ENCODE measurements at regions not wholly inside any gene's neighbourhood (a gene's known extent, or its start where the extent isn't known, plus 50 kb on each side); places are given as distances from the start of the nearest gene placed in this dataset.

DNA sequence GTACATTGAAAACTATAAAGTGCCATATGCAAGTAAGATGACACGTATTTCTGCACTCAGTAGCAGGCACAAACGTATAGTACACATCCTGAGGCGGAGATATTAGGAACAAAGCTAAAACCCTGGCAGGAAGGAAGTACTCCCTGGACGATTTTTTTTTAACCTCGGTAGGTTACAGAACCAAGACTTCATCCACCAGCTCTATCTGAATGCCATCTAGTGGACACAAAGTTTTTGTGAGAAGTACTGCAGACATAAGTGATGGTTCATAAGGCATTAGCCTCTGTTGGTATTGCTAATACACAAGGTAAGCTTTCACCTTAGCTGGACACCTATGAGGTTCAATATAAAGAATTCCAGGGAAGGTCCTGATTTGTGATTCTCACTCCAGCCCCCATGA lies 83.0 kb upstream of the CCDC196 start:
- no peak overlapping the region for H3K27ac ChIP-seq (ENCODE audit: low read depth, low read length)
- no peaks in the 10 kb centered on the region for H3K36me3 ChIP-seq (ENCODE audit: control insufficient read depth, insufficient read depth, low read length)
- H3K9ac ChIP-seq (ENCODE audit: low read length), result no peak overlapping the region
- H3K4me3 ChIP-seq (ENCODE audit: low read depth, low read length), result no peak overlapping the region
- no peaks in the 10 kb centered on the region for H3K27me3 ChIP-seq (ENCODE audit: control insufficient read depth, insufficient read depth, low read length)
- no peaks in the 10 kb centered on the region for H3K9me3 ChIP-seq (ENCODE audit: control insufficient read depth, insufficient read depth, low read depth, low read length)
- H3K4me1 ChIP-seq (ENCODE audit: control insufficient read depth, insufficient read depth, low read length), result no peaks in the 10 kb centered on the region

DNA sequence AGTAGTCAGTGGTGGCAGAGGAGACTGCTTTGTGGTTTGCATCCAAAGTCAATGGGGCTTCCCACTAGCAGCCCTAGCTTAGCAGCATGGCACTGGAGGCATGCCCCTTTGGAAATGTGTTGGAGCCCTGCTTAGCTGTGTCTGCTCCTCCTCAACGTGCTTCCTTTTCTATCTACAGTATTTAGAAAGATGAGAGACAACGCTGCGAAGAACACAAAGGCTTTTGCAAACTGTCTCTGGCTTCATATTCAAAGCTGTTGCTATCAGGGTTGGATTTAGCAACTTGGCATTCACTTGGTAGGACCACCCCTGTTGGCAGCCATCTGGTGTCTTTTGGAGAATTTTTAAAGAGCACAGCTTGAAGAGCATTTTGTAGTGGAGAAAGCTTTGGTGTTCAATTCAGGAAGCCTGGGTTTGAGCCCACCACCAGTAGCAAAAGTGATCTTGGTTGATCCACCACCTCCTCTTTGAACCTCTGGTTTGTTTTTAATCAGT lies 82.1 kb upstream of the CCDC196 start:
- Histone ChIP-seq H3K9me3 (ENCODE audit: control insufficient read depth, insufficient read depth, low read depth, low read length) (no peaks in the 10 kb centered on the region), H3K27ac (ENCODE audit: low read depth, low read length) (no peak overlapping the region), H3K9ac (ENCODE audit: low read length) (no peak overlapping the region), H3K36me3 (ENCODE audit: control insufficient read depth, insufficient read depth, low read length) (no peaks in the 10 kb centered on the region), H3K4me1 (ENCODE audit: control insufficient read depth, insufficient read depth, low read length) (no peaks in the 10 kb centered on the region), H3K27me3 (ENCODE audit: control insufficient read depth, insufficient read depth, low read length) (no peaks in the 10 kb centered on the region), H3K4me3 (ENCODE audit: low read depth, low read length) (no peak overlapping the region)

DNA sequence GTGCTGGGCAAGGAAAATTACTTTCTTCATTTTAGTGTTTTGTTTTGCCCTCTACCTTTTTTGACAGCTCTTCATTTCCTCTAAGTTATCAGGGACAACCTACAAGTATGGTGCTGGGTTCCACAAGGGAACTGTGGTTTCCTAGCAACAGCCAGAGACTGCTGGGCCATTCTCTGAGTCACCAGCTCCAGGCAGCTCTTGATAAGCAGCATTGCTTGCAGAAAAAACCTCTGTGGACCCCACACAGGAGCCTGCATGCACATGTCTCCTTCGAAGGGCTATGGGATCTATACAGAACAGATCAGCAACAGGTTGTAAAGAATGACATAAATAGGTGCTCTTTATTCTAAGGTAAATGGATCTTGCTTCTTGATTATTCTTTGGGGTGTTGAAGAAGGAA lies 81.0 kb upstream of the CCDC196 start:
- Histone ChIP-seq H3K4me3 (ENCODE audit: low read depth, low read length) (no peak overlapping the region), H3K36me3 (ENCODE audit: control insufficient read depth, insufficient read depth, low read length) (no peaks in the 10 kb centered on the region), H3K9me3 (ENCODE audit: control insufficient read depth, insufficient read depth, low read depth, low read length) (no peaks in the 10 kb centered on the region), H3K4me1 (ENCODE audit: control insufficient read depth, insufficient read depth, low read length) (no peaks in the 10 kb centered on the region), H3K27me3 (ENCODE audit: control insufficient read depth, insufficient read depth, low read length) (no peaks in the 10 kb centered on the region), H3K27ac (ENCODE audit: low read depth, low read length) (no peak overlapping the region), H3K9ac (ENCODE audit: low read length) (no peak overlapping the region)

DNA sequence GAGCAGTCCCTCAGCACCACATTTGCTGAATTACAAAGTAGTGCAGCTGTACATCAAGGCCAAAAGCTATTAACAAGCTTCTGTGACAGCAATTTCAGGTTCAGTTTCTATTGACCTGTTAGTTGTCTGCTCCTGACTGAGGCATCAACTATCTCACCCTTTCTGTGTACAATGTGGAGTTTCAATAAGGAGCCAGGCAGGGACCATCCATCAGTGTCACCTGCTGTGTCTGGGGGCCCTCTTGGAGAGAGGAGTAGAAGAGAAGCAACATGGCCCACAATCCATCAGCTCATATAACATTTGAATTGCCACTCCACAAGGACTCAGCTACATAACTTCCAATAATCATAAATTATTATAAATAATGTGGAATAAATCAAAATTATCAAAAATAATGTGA lies 72.3 kb upstream of the CCDC196 start:
- Histone ChIP-seq H3K4me1 (ENCODE audit: control insufficient read depth, insufficient read depth, low read length) (no peaks in the 10 kb centered on the region), H3K4me3 (ENCODE audit: low read depth, low read length) (no peak overlapping the region), H3K36me3 (ENCODE audit: control insufficient read depth, insufficient read depth, low read length) (no peaks in the 10 kb centered on the region), H3K27me3 (ENCODE audit: control insufficient read depth, insufficient read depth, low read length) (no peaks in the 10 kb centered on the region), H3K27ac (ENCODE audit: low read depth, low read length) (no peak overlapping the region), H3K9ac (ENCODE audit: low read length) (no peak overlapping the region), H3K9me3 (ENCODE audit: control insufficient read depth, insufficient read depth, low read depth, low read length) (no peaks in the 10 kb centered on the region)

DNA sequence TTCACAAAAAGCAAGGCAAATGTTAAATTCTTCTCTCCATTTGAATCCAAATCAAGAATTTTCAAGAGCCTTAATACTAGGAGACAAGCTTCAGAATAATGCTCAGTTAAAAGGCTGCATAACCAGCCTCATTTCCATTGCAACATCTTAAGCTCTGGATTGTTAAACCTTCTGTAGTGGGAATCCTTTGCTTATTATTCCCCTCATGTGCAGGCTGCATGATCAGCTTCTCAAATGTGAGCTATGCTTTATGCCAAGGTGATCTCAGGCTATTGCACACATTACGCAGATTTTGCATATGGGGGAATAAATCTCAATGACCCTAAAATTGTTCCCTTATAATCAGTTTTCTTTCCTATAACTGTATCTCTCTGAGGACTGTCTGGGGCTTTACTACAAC lies 71.7 kb upstream of the CCDC196 start:
- Histone ChIP-seq H3K9ac (ENCODE audit: low read length) (no peak overlapping the region), H3K27me3 (ENCODE audit: control insufficient read depth, insufficient read depth, low read length) (no peaks in the 10 kb centered on the region), H3K4me1 (ENCODE audit: control insufficient read depth, insufficient read depth, low read length) (no peaks in the 10 kb centered on the region), H3K4me3 (ENCODE audit: low read depth, low read length) (no peak overlapping the region), H3K27ac (ENCODE audit: low read depth, low read length) (no peak overlapping the region), H3K36me3 (ENCODE audit: control insufficient read depth, insufficient read depth, low read length) (no peaks in the 10 kb centered on the region), H3K9me3 (ENCODE audit: control insufficient read depth, insufficient read depth, low read depth, low read length) (no peaks in the 10 kb centered on the region)

DNA sequence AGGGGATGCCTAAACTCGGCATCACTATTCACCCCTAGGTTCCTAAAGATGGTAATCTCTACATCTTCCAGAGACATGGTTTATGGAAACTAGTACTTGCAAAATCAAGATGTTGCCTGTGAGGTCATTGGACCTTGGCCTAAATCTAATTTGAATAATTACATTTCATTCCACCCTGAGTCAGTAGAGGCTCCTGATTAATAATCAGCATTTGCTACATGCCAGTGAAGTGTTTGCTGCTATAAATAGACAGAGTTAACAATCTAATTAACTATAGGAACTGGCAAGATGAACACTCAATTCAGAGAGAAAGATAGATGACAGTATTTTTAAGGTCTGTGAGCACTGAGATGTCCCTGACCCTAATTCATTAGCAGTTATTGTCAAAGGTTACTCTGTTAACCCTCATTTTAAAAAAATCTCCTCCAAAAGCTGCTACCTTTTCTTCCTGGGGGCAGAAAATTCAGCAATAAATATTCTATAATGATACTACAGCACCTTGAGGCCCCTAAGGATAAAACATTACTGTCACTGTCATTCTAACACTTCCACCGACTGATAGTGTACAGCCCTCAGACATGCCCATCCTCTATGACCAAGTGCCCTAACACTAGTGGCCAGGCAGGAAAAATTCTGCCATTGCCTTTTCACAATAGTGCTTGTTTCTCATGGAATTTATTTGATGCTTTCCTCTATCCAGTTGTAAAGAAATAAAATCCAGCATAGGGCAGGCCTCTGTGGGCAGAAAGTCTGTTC lies 65.7 kb upstream of the CCDC196 start:
- Histone ChIP-seq H3K9me3 (ENCODE audit: control insufficient read depth, insufficient read depth, low read depth, low read length) (no peaks in the 10 kb centered on the region), H3K27ac (ENCODE audit: low read depth, low read length) (no peak overlapping the region), H3K4me3 (ENCODE audit: low read depth, low read length) (no peak overlapping the region), H3K36me3 (ENCODE audit: control insufficient read depth, insufficient read depth, low read length) (no peaks in the 10 kb centered on the region), H3K27me3 (ENCODE audit: control insufficient read depth, insufficient read depth, low read length) (no peaks in the 10 kb centered on the region), H3K4me1 (ENCODE audit: control insufficient read depth, insufficient read depth, low read length) (no peaks in the 10 kb centered on the region), H3K9ac (ENCODE audit: low read length) (no peak overlapping the region)

DNA sequence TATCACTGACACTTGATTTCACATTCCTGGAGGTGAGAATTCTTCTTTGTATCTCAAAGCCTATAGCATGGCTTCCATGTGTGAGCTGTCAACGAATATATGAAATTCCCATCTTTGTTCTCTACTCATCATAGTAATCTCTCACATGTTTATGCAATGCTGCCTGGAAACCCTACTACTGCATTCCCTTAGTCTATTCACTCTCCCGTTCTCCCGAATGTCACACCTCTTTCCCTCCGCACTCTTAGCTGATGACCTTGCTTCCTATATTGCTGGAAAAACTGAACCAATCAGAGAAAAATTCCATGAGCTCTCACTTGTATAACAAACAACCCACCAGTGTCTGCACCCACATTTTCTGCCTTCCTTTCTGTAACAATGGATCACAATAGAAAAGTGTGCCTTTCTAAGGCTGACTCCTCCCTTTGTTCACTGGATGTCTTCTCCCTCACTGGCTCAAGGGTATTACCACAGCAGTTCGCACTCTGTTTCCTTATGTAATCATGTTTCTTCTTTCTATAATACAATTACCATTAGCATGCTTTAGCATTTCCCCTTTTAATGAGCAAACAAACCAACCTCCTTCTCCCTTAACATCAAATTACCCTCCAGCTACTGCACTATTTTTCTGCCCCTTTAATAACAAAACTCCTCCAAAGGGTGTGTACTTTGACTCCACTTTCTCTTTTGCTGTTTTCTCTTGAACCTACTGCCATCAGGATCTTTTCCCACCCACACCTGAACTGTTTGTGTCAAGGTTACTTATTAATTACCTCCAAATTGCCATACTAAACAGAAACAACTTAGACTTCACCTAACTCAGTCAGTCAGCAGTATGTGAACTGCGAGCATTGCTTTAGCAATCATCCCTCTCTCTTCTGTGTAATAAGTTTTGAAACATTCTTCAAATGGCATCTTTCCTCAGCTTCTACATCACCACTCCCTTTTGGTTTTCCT lies 63.9 kb upstream of the CCDC196 start:
- Histone ChIP-seq H3K4me3 (ENCODE audit: low read depth, low read length) (no peak overlapping the region), H3K9me3 (ENCODE audit: control insufficient read depth, insufficient read depth, low read depth, low read length) (no peaks in the 10 kb centered on the region), H3K36me3 (ENCODE audit: control insufficient read depth, insufficient read depth, low read length) (no peaks in the 10 kb centered on the region), H3K27me3 (ENCODE audit: control insufficient read depth, insufficient read depth, low read length) (no peaks in the 10 kb centered on the region), H3K4me1 (ENCODE audit: control insufficient read depth, insufficient read depth, low read length) (no peaks in the 10 kb centered on the region), H3K27ac (ENCODE audit: low read depth, low read length) (no peak overlapping the region), H3K9ac (ENCODE audit: low read length) (no peak overlapping the region)

DNA sequence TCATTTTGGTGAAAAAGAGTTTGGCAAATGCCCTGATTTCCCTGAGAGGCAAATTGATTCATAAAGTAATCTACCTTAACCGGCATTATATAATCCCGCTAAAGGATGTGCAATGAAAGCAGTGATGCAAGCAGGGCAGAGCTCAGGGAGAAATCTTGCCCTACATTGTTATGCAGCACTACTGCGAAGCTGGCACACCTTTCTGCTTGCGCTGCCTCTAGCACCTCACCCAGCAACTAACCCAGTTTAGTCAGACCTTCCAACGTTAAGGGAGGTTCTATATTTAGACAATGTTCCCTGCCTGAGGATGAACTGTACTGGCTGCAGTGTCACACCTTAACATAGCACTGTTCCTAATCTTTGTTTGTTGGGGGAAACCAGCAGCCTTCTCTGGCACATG lies 60.8 kb upstream of the CCDC196 start:
- H3K27ac ChIP-seq (ENCODE audit: low read depth, low read length), result no peak overlapping the region
- no peak overlapping the region for H3K9ac ChIP-seq (ENCODE audit: low read length)
- no peaks in the 10 kb centered on the region for H3K9me3 ChIP-seq (ENCODE audit: control insufficient read depth, insufficient read depth, low read depth, low read length)
- no peaks in the 10 kb centered on the region for H3K36me3 ChIP-seq (ENCODE audit: control insufficient read depth, insufficient read depth, low read length)
- H3K4me1 ChIP-seq (ENCODE audit: control insufficient read depth, insufficient read depth, low read length), result no peaks in the 10 kb centered on the region
- no peak overlapping the region for H3K4me3 ChIP-seq (ENCODE audit: low read depth, low read length)
- no peaks in the 10 kb centered on the region for H3K27me3 ChIP-seq (ENCODE audit: control insufficient read depth, insufficient read depth, low read length)

DNA sequence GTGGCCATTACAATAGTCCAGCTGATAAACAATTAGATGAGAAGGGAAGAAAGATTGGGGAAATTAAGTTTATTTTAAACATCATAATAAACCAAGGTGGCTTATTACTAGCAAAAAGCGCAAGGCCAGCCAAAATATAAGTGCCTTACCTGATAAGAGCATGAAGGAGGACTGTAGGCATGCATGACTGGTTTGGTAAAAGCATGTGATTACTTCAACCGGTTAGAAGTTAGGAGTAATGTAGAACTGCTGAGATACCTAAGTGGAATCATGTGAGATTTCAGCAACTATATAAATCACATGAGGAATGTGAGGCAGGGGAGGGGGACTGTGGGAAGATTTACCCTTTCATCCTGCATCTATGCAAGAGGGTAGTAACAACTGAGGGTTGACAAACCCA lies 59.7 kb upstream of the CCDC196 start:
- Histone ChIP-seq H3K9ac (ENCODE audit: low read length) (no peak overlapping the region), H3K9me3 (ENCODE audit: control insufficient read depth, insufficient read depth, low read depth, low read length) (no peaks in the 10 kb centered on the region), H3K4me3 (ENCODE audit: low read depth, low read length) (no peak overlapping the region), H3K27me3 (ENCODE audit: control insufficient read depth, insufficient read depth, low read length) (no peaks in the 10 kb centered on the region), H3K4me1 (ENCODE audit: control insufficient read depth, insufficient read depth, low read length) (no peaks in the 10 kb centered on the region), H3K27ac (ENCODE audit: low read depth, low read length) (no peak overlapping the region), H3K36me3 (ENCODE audit: control insufficient read depth, insufficient read depth, low read length) (no peaks in the 10 kb centered on the region)

DNA sequence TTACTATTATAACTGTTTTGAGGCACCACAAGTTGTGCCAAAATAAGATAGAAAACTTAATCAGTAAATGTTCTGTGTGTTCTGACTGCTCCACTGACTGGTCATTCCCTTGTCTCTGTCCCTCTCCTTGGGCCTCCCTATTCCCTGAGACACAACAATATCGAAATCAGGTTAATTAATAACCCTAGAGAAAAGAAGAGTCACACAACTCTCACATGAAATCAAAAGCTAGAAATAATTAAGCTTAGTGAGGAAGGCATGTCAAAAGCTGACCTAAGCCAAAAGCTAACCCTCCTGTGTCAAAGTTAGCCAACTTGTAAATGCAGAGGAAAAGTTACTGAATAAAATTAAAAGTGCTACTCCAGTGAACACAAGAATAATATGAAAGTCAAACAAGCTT lies 53.8 kb upstream of the CCDC196 start:
- Histone ChIP-seq H3K27ac (ENCODE audit: low read depth, low read length) (no peak overlapping the region), H3K4me3 (ENCODE audit: low read depth, low read length) (no peak overlapping the region), H3K27me3 (ENCODE audit: control insufficient read depth, insufficient read depth, low read length) (no peaks in the 10 kb centered on the region), H3K9me3 (ENCODE audit: control insufficient read depth, insufficient read depth, low read depth, low read length) (peaks cover 6% of the 10 kb centered on the region; the same call in 1 of the 2 replicates), H3K4me1 (ENCODE audit: control insufficient read depth, insufficient read depth, low read length) (no peaks in the 10 kb centered on the region), H3K9ac (ENCODE audit: low read length) (no peak overlapping the region), H3K36me3 (ENCODE audit: control insufficient read depth, insufficient read depth, low read length) (no peaks in the 10 kb centered on the region)

DNA sequence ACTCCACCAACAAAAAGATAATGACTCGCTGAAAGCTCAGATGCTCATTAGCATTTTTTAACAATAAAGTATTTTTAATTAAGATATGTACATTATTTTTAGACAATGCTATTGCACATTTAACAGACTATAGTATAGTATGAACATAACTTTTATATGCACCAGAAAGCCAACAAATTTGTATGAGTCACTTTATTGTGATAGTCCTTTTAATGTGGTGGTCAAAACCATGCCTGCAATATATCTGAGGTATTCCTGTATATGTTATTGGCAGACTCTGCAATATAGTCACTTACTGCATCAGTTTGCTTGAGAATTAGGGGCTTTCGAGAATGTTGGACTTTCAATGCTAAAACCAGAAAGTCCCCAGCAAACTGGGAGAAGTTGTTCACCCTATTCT lies 51.7 kb upstream of the CCDC196 start:
- Histone ChIP-seq H3K27me3 (ENCODE audit: control insufficient read depth, insufficient read depth, low read length) (no peaks in the 10 kb centered on the region), H3K4me3 (ENCODE audit: low read depth, low read length) (no peak overlapping the region), H3K9me3 (ENCODE audit: control insufficient read depth, insufficient read depth, low read depth, low read length) (peaks cover 17% of the 10 kb centered on the region; the same call in 1 of the 2 replicates), H3K36me3 (ENCODE audit: control insufficient read depth, insufficient read depth, low read length) (no peaks in the 10 kb centered on the region), H3K9ac (ENCODE audit: low read length) (no peak overlapping the region), H3K4me1 (ENCODE audit: control insufficient read depth, insufficient read depth, low read length) (no peaks in the 10 kb centered on the region), H3K27ac (ENCODE audit: low read depth, low read length) (no peak overlapping the region)
